GM18873 (cell line): ENCODE measurements at regions not wholly inside any gene's neighbourhood (a gene's known extent, or its start where the extent isn't known, plus 50 kb on each side); places are given as distances from the start of the nearest gene placed in this dataset.

Experiments
- ATAC-seq: cut with Tn5 transposase; IDR thresholded peaks from one replicate; pipeline ENCODE4 v1.9.1; 2021; ENCODE audit warnings: mild to moderate bottlenecking, moderate library complexity, moderate number of reproducible peaks; ENCODE audit not compliant: unreplicated experiment, low FRiP score

- no peak for ATAC-seq
These were observed 192.2 kb upstream of the PELI2 start for GRCh38 chr14:55926007-55926406.

- no peak for ATAC-seq
These were observed 191.2 kb upstream of the PELI2 start for GRCh38 chr14:55927028-55927427.

- no peak for ATAC-seq
These were observed 189.9 kb upstream of the PELI2 start for GRCh38 chr14:55928276-55928675.

- no peak for ATAC-seq
These were observed 189.1 kb upstream of the PELI2 start for GRCh38 chr14:55929136-55929535.

GRCh38 chr14:55930016-55930784, 188.0 kb upstream of the PELI2 start:
- no peak for ATAC-seq

- ATAC-seq, result no peak
These were observed 181.5 kb upstream of the PELI2 start for GRCh38 chr14:55936691-55937090.

GRCh38 chr14:55938249-55938791, 179.9 kb upstream of the PELI2 start:
- ATAC-seq, result no peak

GRCh38 chr14:55942076-55942654, 176.0 kb upstream of the PELI2 start:
- no peak for ATAC-seq

- ATAC-seq, result no peak
These were observed 175.4 kb upstream of the PELI2 start for GRCh38 chr14:55942826-55943225.

- no peak for ATAC-seq
These were observed 173.5 kb upstream of the PELI2 start for GRCh38 chr14:55944757-55945156.

GRCh38 chr14:55946231-55946630, 172.0 kb upstream of the PELI2 start:
- no peak for ATAC-seq

GRCh38 chr14:55948399-55948798, 169.8 kb upstream of the PELI2 start:
- no peak for ATAC-seq

- ATAC-seq, result no peak
These were observed 168.5 kb upstream of the PELI2 start for GRCh38 chr14:55949708-55950107.

GRCh38 chr14:55950135-55950534, 168.1 kb upstream of the PELI2 start:
- no peak for ATAC-seq

- ATAC-seq, result no peak
These were observed 166.6 kb upstream of the PELI2 start for GRCh38 chr14:55951341-55952206.

GRCh38 chr14:55954108-55954507, 164.1 kb upstream of the PELI2 start:
- ATAC-seq, result no peak

GRCh38 chr14:55955175-55955574, 163.0 kb upstream of the PELI2 start:
- ATAC-seq, result no peak

GRCh38 chr14:55957950-55958349, 160.3 kb upstream of the PELI2 start:
- no peak for ATAC-seq

GRCh38 chr14:55963295-55963694, 154.9 kb upstream of the PELI2 start:
- no peak for ATAC-seq

GRCh38 chr14:55964091-55964490, 154.1 kb upstream of the PELI2 start:
- ATAC-seq, result no peak

- ATAC-seq, result no peak
These were observed 153.4 kb upstream of the PELI2 start for GRCh38 chr14:55964821-55965220.
